A673 (cell line): ENCODE measurements at regions not wholly inside any gene's neighbourhood (a gene's known extent, or its start where the extent isn't known, plus 50 kb on each side); places are given as distances from the start of the nearest gene placed in this dataset.
A peak's percentile ranks its signal among the peaks of the same experiment; 100 is the strongest.

Experiments used
- BruUV-seq: library from RNA; stranded (reverse); fragments of 400-500 nt; replicated peaks from 2 replicates; lab custom pipeline; 2021; lab: Mats Ljungman, UMichigan
- CTCF ChIA-PET: fragments of 300-600 bp; sonication (Branson Sonifier 250); formaldehyde crosslinking; loops from one replicate; lab custom pipeline; 2022; ENCODE audit warnings: antibody characterized with exemption; lab: Charles Lee
- POLR2A ChIA-PET: fragments of 300-600 bp; sonication (Branson Sonifier 250); formaldehyde crosslinking; loops from one replicate; lab custom pipeline; 2022; ENCODE audit warnings: antibody characterized with exemption; ENCODE audit not compliant: low non-redundant PET; lab: Charles Lee
- DNase-seq: peaks from one replicate; pipeline ENCODE4 v3.0.0-alpha.2; 2015; ENCODE audit warnings: low spot score
- H3K27ac ChIP-seq: fragments of 200-600 bp; sonication (generic); 2 replicates; pipeline ENCODE4 v1.5.1; 2016; ENCODE audit warnings: mixed run types, low read depth, mild to moderate bottlenecking, mixed read lengths, antibody characterized with exemption, low read length; ENCODE audit not compliant: poor library complexity, severe bottlenecking
- H3K27me3 ChIP-seq: fragments of 200-600 bp; sonication (generic); replicated peaks from 2 replicates; pipeline ENCODE4 v1.6.1; 2017; ENCODE audit warnings: mixed run types, low read depth, mild to moderate bottlenecking, mixed read lengths, antibody characterized with exemption, low read length; ENCODE audit not compliant: insufficient read depth, poor library complexity
- H3K36me3 ChIP-seq: fragments of 200-600 bp; sonication (generic); 2 replicates; pipeline ENCODE4 v1.6.1; 2016; ENCODE audit warnings: mixed run types, mild to moderate bottlenecking, mixed read lengths, antibody characterized with exemption, low read length; ENCODE audit not compliant: insufficient read depth, poor library complexity, severe bottlenecking
- H3K4me1 ChIP-seq: fragments of 200-600 bp; sonication (generic); 2 replicates; pipeline ENCODE4 v1.6.1; 2017; ENCODE audit warnings: mixed run types, mild to moderate bottlenecking, mixed read lengths, antibody characterized with exemption, low read length; ENCODE audit not compliant: insufficient read depth, poor library complexity, severe bottlenecking
- H3K4me3 ChIP-seq: fragments of 200-600 bp; sonication (generic); 2 replicates; pipeline ENCODE4 v1.5.1; 2016; ENCODE audit warnings: low read depth, mixed run types, mild to moderate bottlenecking, mixed read lengths, low read length; ENCODE audit not compliant: poor library complexity, severe bottlenecking
- H3K9me3 ChIP-seq: fragments of 200-600 bp; sonication (generic); 2 replicates; pipeline ENCODE4 v1.6.1; 2016; ENCODE audit warnings: mixed run types, low read depth, mild to moderate bottlenecking, mixed read lengths, antibody characterized with exemption, low read length; ENCODE audit not compliant: poor library complexity, severe bottlenecking
- CTCF ChIP-seq: fragments of 300-800, 200-600 bp; sonication (generic); conservative IDR thresholded peaks from 2 replicates; pipeline ENCODE4 v1.5.1; 2017; ENCODE audit warnings: low read depth, mild to moderate bottlenecking, antibody characterized with exemption, low read length, moderate library complexity, mixed read lengths
- EZH2 ChIP-seq: fragments of 200-600 bp; sonication (generic); IDR thresholded peaks from 2 replicates; pipeline ENCODE4 v1.6.1; 2017; ENCODE audit warnings: borderline replicate concordance, low read depth, mild to moderate bottlenecking, mixed read lengths, antibody characterized with exemption, low read length; ENCODE audit not compliant: poor library complexity, severe bottlenecking
- intact Hi-C: fragments of 100-400 bp; cut with micrococcal nuclease; formaldehyde crosslinking; loops from one replicate; pipeline ENCODE4 v1.10.0; 2022; ENCODE audit not compliant: unreplicated experiment

- no peaks in the 10 kb centered on the region for H3K4me1 ChIP-seq
- no peak for DNase-seq
- no TSS peak for BruUV-seq
- H3K4me3 ChIP-seq: no peak overlapping the region
- H3K9me3 ChIP-seq: no peaks in the 10 kb centered on the region
- ChIA-PET CTCF (no interaction called here), POLR2A (no interaction called here)
- H3K27me3 ChIP-seq: no peaks in the 10 kb centered on the region
- intact Hi-C loops: no loop called here
- H3K27ac ChIP-seq: no peak overlapping the region
- peaks cover 30% of the 10 kb centered on the region for H3K36me3 ChIP-seq
- TF ChIP-seq EZH2 (no peak), CTCF (no peak)
Observed at GRCh38 chr9:16029046-16029615, 476.3 kb downstream of the CCDC171 start.

GRCh38 chr9:16029796-16030363 lies 477.0 kb downstream of the CCDC171 start:
- CTCF ChIA-PET: no interaction called here
- POLR2A ChIA-PET: no interaction called here
- Histone ChIP-seq H3K27me3 (no peaks in the 10 kb centered on the region), H3K4me1 (no peaks in the 10 kb centered on the region), H3K27ac (no peak overlapping the region), H3K4me3 (no peak overlapping the region), H3K9me3 (no peaks in the 10 kb centered on the region), H3K36me3 (peaks cover 22% of the 10 kb centered on the region)
- intact Hi-C loops: no loop called here
- TF ChIP-seq CTCF (no peak), EZH2 (no peak)
- no TSS peak for BruUV-seq
- no peak for DNase-seq

DNA sequence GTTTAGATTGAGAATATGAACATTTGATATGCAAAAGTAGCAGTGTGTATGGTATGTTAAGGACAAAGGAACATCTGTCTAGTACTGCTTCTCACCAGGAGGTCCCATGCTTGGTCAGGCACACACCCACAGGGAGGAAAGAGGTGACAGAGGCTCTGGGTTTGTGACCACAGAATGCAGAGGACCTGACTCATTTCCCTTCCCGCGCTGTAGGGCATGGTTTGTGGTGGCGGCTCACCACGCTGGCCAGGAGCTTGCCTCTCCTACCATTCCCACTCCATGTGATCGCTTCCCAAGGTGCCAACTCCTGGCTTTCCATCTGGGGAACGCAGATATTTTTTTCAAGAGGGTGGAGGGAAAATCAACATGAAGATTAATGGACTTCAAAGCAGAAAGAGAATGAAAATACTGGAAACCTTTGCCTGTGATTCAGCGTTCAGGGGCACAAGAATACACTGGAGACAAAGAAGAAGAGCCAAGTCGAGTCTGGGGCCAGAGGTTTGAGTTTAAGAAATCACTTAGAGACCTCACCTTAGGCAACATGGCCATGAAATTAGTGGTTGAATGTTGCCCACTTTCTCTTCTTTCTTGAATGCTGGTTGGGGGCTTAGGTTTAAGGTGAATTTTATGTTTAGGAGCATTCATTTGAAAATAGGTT lies 477.8 kb downstream of the CCDC171 start:
- BruUV-seq: no TSS peak
- Histone ChIP-seq H3K27ac (no peak overlapping the region), H3K27me3 (no peaks in the 10 kb centered on the region), H3K4me3 (no peak overlapping the region), H3K36me3 (peaks cover 22% of the 10 kb centered on the region), H3K9me3 (no peaks in the 10 kb centered on the region), H3K4me1 (no peaks in the 10 kb centered on the region)
- intact Hi-C loops: no loop called here
- ChIA-PET CTCF (no interaction called here), POLR2A (no interaction called here)
- peak; percentile 14 for DNase-seq
- TF ChIP-seq CTCF (no peak), EZH2 (no peak)
